ENCODE measurements at regions not wholly inside any gene's neighbourhood (a gene's known extent, or its start where the extent isn't known, plus 50 kb on each side); places are given as distances from the start of the nearest gene placed in this dataset.

- DNase-seq (ENCODE audit: low spot score): no peak
Measured at GRCh38 chr2:134770702-134771101, 51.9 kb upstream of the TMEM163 start.

- DNase-seq (ENCODE audit: low spot score): peak; percentile 23
Measured at GRCh38 chr2:134771313-134771801, 52.6 kb upstream of the TMEM163 start.

GRCh38 chr2:134772493-134773169 is 53.8 kb upstream of the TMEM163 start:
- DNase-seq (ENCODE audit: low spot score): no peak

- no peak for DNase-seq (ENCODE audit: low spot score)
Measured at GRCh38 chr2:134773335-134773734, 54.5 kb upstream of the TMEM163 start.

- DNase-seq (ENCODE audit: low spot score): no peak
Measured at GRCh38 chr2:134773759-134774742, 55.3 kb upstream of the TMEM163 start.

- DNase-seq (ENCODE audit: low spot score): peak; percentile 43
Measured at GRCh38 chr2:134774786-134775641, 56.2 kb upstream of the TMEM163 start.

GRCh38 chr2:134776836-134777235 is 58.0 kb upstream of the TMEM163 start:
- DNase-seq (ENCODE audit: low spot score): no peak

- no peak for DNase-seq (ENCODE audit: low spot score)
Measured at GRCh38 chr2:134777593-134777992, 58.8 kb upstream of the TMEM163 start.

- DNase-seq (ENCODE audit: low spot score): peak; percentile 38
Measured at GRCh38 chr2:134778372-134778771, 59.6 kb upstream of the TMEM163 start.

GRCh38 chr2:134780972-134781371 is 57.4 kb upstream of the ACMSD start:
- DNase-seq (ENCODE audit: low spot score): peak; percentile 21

- DNase-seq (ENCODE audit: low spot score): no peak
Measured at GRCh38 chr2:134782107-134782506, 56.3 kb upstream of the ACMSD start.

- DNase-seq (ENCODE audit: low spot score): no peak
Measured at GRCh38 chr2:134782792-134783191, 55.6 kb upstream of the ACMSD start.

GRCh38 chr2:134783912-134784311 is 54.5 kb upstream of the ACMSD start:
- DNase-seq (ENCODE audit: low spot score): no peak

GRCh38 chr2:134785659-134786430 is 52.6 kb upstream of the ACMSD start:
- DNase-seq (ENCODE audit: low spot score): no peak

GRCh38 chr2:134788417-134788816 is 50.0 kb upstream of the ACMSD start:
- no peak for DNase-seq (ENCODE audit: low spot score)

Measured in SW480 (cell line).